GM18517 (cell line): ENCODE measurements at regions not wholly inside any gene's neighbourhood (a gene's known extent, or its start where the extent isn't known, plus 50 kb on each side); places are given as distances from the start of the nearest gene placed in this dataset.

ENCODE experiments used
- ATAC-seq: cut with Tn5 transposase; IDR thresholded peaks from one replicate; pipeline ENCODE4 v1.9.1; 2021; ENCODE audit warnings: mild to moderate bottlenecking, moderate library complexity; ENCODE audit not compliant: unreplicated experiment

GRCh38 chr11:81472646-81473045, 1261.0 kb downstream of the FAM181B start:
- ATAC-seq = no peak

- ATAC-seq = no peak
Observed at GRCh38 chr11:81470446-81470845, 1263.2 kb downstream of the FAM181B start.

- ATAC-seq = no peak
Observed at GRCh38 chr11:81459766-81460306, 1273.8 kb downstream of the FAM181B start.

GRCh38 chr11:81449588-81450156, 1284.0 kb downstream of the FAM181B start:
- no peak for ATAC-seq

GRCh38 chr11:81444297-81444696, 1289.4 kb downstream of the FAM181B start:
- ATAC-seq = no peak

GRCh38 chr11:81432333-81432732, 1301.3 kb downstream of the FAM181B start:
- ATAC-seq = no peak

GRCh38 chr11:81424822-81425221, 1308.8 kb downstream of the FAM181B start:
- no peak for ATAC-seq

- no peak for ATAC-seq
Observed at GRCh38 chr11:81422402-81422801, 1311.3 kb downstream of the FAM181B start.

GRCh38 chr11:81421251-81421860, 1312.3 kb downstream of the FAM181B start:
- no peak for ATAC-seq

GRCh38 chr11:81420668-81421250, 1312.9 kb downstream of the FAM181B start:
- no peak for ATAC-seq

GRCh38 chr11:81397316-81397715, 1336.3 kb downstream of the FAM181B start:
- ATAC-seq = no peak

GRCh38 chr11:81394311-81394710, 1339.4 kb downstream of the FAM181B start:
- ATAC-seq = no peak

GRCh38 chr11:81388326-81388725, 1345.3 kb downstream of the FAM181B start:
- no peak for ATAC-seq

GRCh38 chr11:81380395-81380794, 1353.3 kb downstream of the FAM181B start:
- ATAC-seq = no peak

GRCh38 chr11:81377418-81377817, 1356.2 kb downstream of the FAM181B start:
- no peak for ATAC-seq

- no peak for ATAC-seq
Observed at GRCh38 chr11:81373986-81374385, 1359.7 kb downstream of the FAM181B start.

- ATAC-seq = no peak
Observed at GRCh38 chr11:81368192-81368591, 1365.5 kb downstream of the FAM181B start.

- ATAC-seq = no peak
Observed at GRCh38 chr11:81365496-81365895, 1368.2 kb downstream of the FAM181B start.

GRCh38 chr11:81359476-81359875, 1374.2 kb downstream of the FAM181B start:
- ATAC-seq = no peak

GRCh38 chr11:81345609-81346008, 1388.1 kb downstream of the FAM181B start:
- ATAC-seq = no peak

GRCh38 chr11:81342966-81343365, 1390.7 kb downstream of the FAM181B start:
- no peak for ATAC-seq

GRCh38 chr11:81340225-81340624, 1393.4 kb downstream of the FAM181B start:
- ATAC-seq = no peak
